ENCODE measurements at regions not wholly inside any gene's neighbourhood (a gene's known extent, or its start where the extent isn't known, plus 50 kb on each side); places are given as distances from the start of the nearest gene placed in this dataset.

DNA sequence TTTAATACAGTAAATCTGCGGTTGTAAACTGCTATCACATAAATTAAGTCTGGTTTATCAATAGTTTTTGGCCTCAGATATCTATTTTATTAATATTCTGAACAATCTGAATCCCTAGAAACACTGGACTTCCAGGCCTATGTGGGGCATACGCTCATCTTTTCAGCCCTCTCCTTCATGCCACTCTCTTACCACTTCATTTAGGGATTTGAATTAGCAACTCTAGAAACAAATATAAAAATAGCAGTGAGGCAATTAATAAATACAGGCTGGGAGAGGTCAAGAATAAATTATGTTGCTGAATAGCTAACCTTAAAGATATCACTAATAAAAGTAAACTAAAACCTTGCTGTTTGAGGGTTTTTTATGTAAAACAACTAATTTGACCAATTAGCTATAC, 480.3 kb upstream of the CD180 start:
- no peak for DNase-seq
- Histone ChIP-seq H4K20me1 (ENCODE audit: insufficient read depth) (no peaks in the 10 kb centered on the region), H3K9ac (no peak overlapping the region), H3K4me2 (no peak overlapping the region), H3K9me3 (no peaks in the 10 kb centered on the region), H2AFZ (ENCODE audit: low read depth) (no peak overlapping the region), H3K36me3 (replicated peaks in 1 of 2; ENCODE audit: control insufficient read depth in 1 of 2, insufficient read depth in 2 of 2, low read length in 1 of 2) (no peaks in the 10 kb centered on the region), H3K4me1 (ENCODE audit: control insufficient read depth in 1 of 2, insufficient read depth in 2 of 2, low read depth in 1 of 2, low read length in 1 of 2) (no peaks in the 10 kb centered on the region), H3K27ac (ENCODE audit: low read depth in 2 of 2, low read length in 1 of 2) (no peak overlapping the region), H3K4me3 (ENCODE audit: low read depth in 2 of 2, low read length in 1 of 2) (no peak overlapping the region), H3F3A (replicated peaks; ENCODE audit: insufficient read depth) (no peaks in the 10 kb centered on the region), H3K27me3 (ENCODE audit: insufficient read depth) (no peaks in the 10 kb centered on the region), H3K79me2 (ENCODE audit: insufficient read depth) (no peaks in the 10 kb centered on the region), H3K9me2 (no peaks in the 10 kb centered on the region)
- 37% methylated on average over 2 of the region's 2 CpGs for WGBS (ENCODE audit: low lambda C conversion rate)
- CTCF ChIA-PET = no interaction called here
- TF ChIP-seq FOXM1 (IDR thresholded peaks at IDR 0.05; ENCODE audit: low read depth) = no peak
- TF ChIP-seq IRF3 (IDR thresholded peaks at IDR 0.05; ENCODE audit: low read depth, low read length) = no peak
- TF ChIP-seq SIN3A (IDR thresholded peaks at IDR 0.05; ENCODE audit: borderline replicate concordance, low read depth, low read length) = no peak
- TF ChIP-seq, protein P1, sequence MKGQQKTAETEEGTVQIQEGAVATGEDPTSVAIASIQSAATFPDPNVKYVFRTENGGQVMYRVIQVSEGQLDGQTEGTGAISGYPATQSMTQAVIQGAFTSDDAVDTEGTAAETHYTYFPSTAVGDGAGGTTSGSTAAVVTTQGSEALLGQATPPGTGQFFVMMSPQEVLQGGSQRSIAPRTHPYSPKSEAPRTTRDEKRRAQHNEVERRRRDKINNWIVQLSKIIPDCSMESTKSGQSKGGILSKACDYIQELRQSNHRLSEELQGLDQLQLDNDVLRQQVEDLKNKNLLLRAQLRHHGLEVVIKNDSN (IDR thresholded peaks at IDR 0.05; ENCODE audit: borderline replicate concordance, low read depth) = no peak
- no peak for TF ChIP-seq NRF1 (IDR thresholded peaks at IDR 0.05; ENCODE audit: low read depth, low read length)
- no peak for TF ChIP-seq CTCF (IDR thresholded peaks at IDR 0.05)
- no peak for TF ChIP-seq TCF12 (IDR thresholded peaks at IDR 0.05)
- TF ChIP-seq MXI1 (IDR thresholded peaks at IDR 0.05; ENCODE audit: low read depth, low read length) = no peak
- no peak for TF ChIP-seq FOSL2 (IDR thresholded peaks at IDR 0.05; ENCODE audit: borderline replicate concordance, low read depth)
- no peak for TF ChIP-seq POLR2AphosphoS5 (IDR thresholded peaks at IDR 0.05; ENCODE audit: low read depth, low read length)
- POLR2A ChIA-PET = no interaction called here

DNA sequence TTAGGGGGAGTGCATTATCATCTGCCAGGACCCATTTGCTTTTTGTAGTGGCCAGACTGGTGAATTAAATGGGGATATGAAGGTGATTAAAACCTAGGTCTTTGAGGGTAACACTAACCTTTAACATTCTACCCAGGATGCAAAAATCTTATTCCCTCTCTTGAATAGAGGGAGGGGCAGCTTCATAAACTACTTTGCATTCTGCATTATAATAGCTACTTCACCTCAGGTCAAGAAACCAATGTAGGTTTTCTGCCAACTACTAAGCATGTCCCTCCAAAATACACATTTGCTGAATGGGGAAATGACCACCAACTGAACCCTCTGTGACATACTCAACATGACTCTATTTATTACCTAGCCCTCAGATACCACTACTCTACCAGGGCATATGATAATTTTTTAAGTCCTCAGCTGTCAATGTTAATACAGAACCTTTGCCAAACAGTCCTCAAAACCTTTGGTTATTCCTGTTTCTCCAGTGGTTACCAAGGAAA, 477.6 kb upstream of the CD180 start:
- ChIA-PET POLR2A (no interaction called here), CTCF (no interaction called here)
- Histone ChIP-seq H3F3A (replicated peaks; ENCODE audit: insufficient read depth) (no peaks in the 10 kb centered on the region), H3K27ac (ENCODE audit: low read depth in 2 of 2, low read length in 1 of 2) (no peak overlapping the region), H4K20me1 (ENCODE audit: insufficient read depth) (no peaks in the 10 kb centered on the region), H2AFZ (ENCODE audit: low read depth) (no peak overlapping the region), H3K79me2 (ENCODE audit: insufficient read depth) (no peaks in the 10 kb centered on the region), H3K4me2 (no peak overlapping the region), H3K4me1 (ENCODE audit: control insufficient read depth in 1 of 2, insufficient read depth in 2 of 2, low read depth in 1 of 2, low read length in 1 of 2) (no peaks in the 10 kb centered on the region), H3K9me3 (no peaks in the 10 kb centered on the region), H3K9ac (no peak overlapping the region), H3K36me3 (replicated peaks in 1 of 2; ENCODE audit: control insufficient read depth in 1 of 2, insufficient read depth in 2 of 2, low read length in 1 of 2) (no peaks in the 10 kb centered on the region), H3K4me3 (ENCODE audit: low read depth in 2 of 2, low read length in 1 of 2) (no peak overlapping the region), H3K27me3 (ENCODE audit: insufficient read depth) (no peaks in the 10 kb centered on the region), H3K9me2 (no peaks in the 10 kb centered on the region)
- no peak for DNase-seq
- TF ChIP-seq FOSL2 (IDR thresholded peaks at IDR 0.05; ENCODE audit: borderline replicate concordance, low read depth) (no peak), NFIC (IDR thresholded peaks at IDR 0.05; ENCODE audit: borderline replicate concordance) (no peak), GABPA (IDR thresholded peaks at IDR 0.05; ENCODE audit: low read depth) (no peak), EZH2phosphoT487 (IDR thresholded peaks at IDR 0.05; ENCODE audit: borderline replicate concordance, low read depth) (no peak), JUND (IDR thresholded peaks at IDR 0.05) (no peak), CHD2 (IDR thresholded peaks at IDR 0.05; ENCODE audit: low read length, partially characterized antibody) (no peak), ELF1 (IDR thresholded peaks at IDR 0.05) (no peak), FOXM1 (IDR thresholded peaks at IDR 0.05; ENCODE audit: low read depth) (no peak), SIN3A (IDR thresholded peaks at IDR 0.05; ENCODE audit: borderline replicate concordance, low read depth, low read length) (no peak), TAF1 (IDR thresholded peaks at IDR 0.05; ENCODE audit: borderline replicate concordance, low read depth, low read length) (no peak), TEAD4 (IDR thresholded peaks at IDR 0.05; ENCODE audit: borderline replicate concordance, insufficient read depth) (no peak), TCF12 (IDR thresholded peaks at IDR 0.05) (no peak), YY1 (IDR thresholded peaks at IDR 0.05; ENCODE audit: low read depth) (no peak), POLR2AphosphoS5 (IDR thresholded peaks at IDR 0.05; ENCODE audit: low read depth, low read length) (no peak), SMC3 (IDR thresholded peaks at IDR 0.05; ENCODE audit: low read depth, low read length) (no peak), RCOR1 (IDR thresholded peaks at IDR 0.05; ENCODE audit: low read length) (no peak), MXI1 (IDR thresholded peaks at IDR 0.05; ENCODE audit: low read depth, low read length) (no peak)
- TF ChIP-seq, protein P2, sequence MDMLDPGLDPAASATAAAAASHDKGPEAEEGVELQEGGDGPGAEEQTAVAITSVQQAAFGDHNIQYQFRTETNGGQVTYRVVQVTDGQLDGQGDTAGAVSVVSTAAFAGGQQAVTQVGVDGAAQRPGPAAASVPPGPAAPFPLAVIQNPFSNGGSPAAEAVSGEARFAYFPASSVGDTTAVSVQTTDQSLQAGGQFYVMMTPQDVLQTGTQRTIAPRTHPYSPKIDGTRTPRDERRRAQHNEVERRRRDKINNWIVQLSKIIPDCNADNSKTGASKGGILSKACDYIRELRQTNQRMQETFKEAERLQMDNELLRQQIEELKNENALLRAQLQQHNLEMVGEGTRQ (IDR thresholded peaks at IDR 0.05; ENCODE audit: borderline replicate concordance, low read depth, low read length) = no peak
- TF ChIP-seq, protein P1 (IDR thresholded peaks at IDR 0.05; ENCODE audit: borderline replicate concordance, low read depth) = no peak
- TF ChIP-seq, protein P3, sequence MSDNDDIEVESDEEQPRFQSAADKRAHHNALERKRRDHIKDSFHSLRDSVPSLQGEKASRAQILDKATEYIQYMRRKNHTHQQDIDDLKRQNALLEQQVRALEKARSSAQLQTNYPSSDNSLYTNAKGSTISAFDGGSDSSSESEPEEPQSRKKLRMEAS (IDR thresholded peaks at IDR 0.05; ENCODE audit: low read depth) = no peak
